Activated T-helper 2 cell treated with anti-CD3 and anti-CD28 coated beads, Interferon-gamma antibody, Interleukin-2, Interleukin-4, amounts not matched to agents 10 μg/mL and 5 μg/mL and 100 μg/mL, durations not matched to agents 14 hours and 24 hours and 36 hours (primary cell): ENCODE measurements at regions not wholly inside any gene's neighbourhood (a gene's known extent, or its start where the extent isn't known, plus 50 kb on each side); places are given as distances from the start of the nearest gene placed in this dataset.
"Not testable (repeated sequence)": the region's sequence is repeated elsewhere in the genome, so short reads cannot be mapped to it uniquely, and the experiment has no call there.

Source experiments
- DNase-seq: peaks from one replicate; pipeline ENCODE4 v3.0.0; 2021; ENCODE audit warnings: low spot score
- H3K27ac Mint-ChIP-seq: one replicate; pipeline ENCODE4 v1.8.0; 2021; ENCODE audit warnings: mixed read lengths
- H3K27me3 Mint-ChIP-seq: one replicate; pipeline ENCODE4 v1.8.0; 2021; ENCODE audit warnings: low read depth, mixed read lengths
- H3K36me3 Mint-ChIP-seq: one replicate; pipeline ENCODE4 v1.8.0; 2021; ENCODE audit warnings: low read depth, mixed read lengths
- H3K4me1 Mint-ChIP-seq: one replicate; pipeline ENCODE4 v1.8.0; 2021; ENCODE audit warnings: low read depth, mixed read lengths
- H3K4me3 Mint-ChIP-seq: one replicate; pipeline ENCODE4 v1.8.0; 2021; ENCODE audit warnings: low read depth, mild to moderate bottlenecking, moderate library complexity, mixed read lengths
- H3K9me3 Mint-ChIP-seq: one replicate; pipeline ENCODE4 v1.8.0; 2021; ENCODE audit warnings: mixed read lengths
- intact Hi-C: fragments of 100-400 bp; cut with micrococcal nuclease; formaldehyde crosslinking; loops from one replicate; pipeline ENCODE4 v1.15.1; 2023

DNA sequence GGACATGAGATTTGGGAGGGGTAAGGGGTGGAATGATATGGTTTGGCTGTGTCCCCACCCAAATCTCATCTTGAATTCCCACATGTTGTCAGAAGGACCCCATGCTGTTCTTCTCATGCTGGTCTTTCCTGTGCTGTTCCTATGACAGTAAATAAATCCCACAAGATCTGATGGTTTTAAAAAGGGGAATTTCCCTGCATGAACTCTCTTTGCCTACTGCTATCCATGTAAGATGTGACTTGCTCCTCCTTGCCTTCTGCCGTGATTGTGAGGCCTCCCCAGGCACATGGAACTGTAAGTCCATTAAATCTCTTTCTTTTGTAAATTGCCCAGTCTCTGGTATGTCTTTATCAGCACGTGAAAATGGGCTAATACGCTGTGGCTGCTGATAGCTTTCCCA, 115.8 kb downstream of the ENC1 start:
- H3K9me3 Mint-ChIP-seq, result peaks cover 24% of the 10 kb centered on the region
- DNase-seq, H3K4me1 Mint-ChIP-seq, H3K27me3 Mint-ChIP-seq, H3K36me3 Mint-ChIP-seq, intact Hi-C loops, H3K27ac Mint-ChIP-seq, H3K4me3 Mint-ChIP-seq: not testable (repeated sequence)

DNA sequence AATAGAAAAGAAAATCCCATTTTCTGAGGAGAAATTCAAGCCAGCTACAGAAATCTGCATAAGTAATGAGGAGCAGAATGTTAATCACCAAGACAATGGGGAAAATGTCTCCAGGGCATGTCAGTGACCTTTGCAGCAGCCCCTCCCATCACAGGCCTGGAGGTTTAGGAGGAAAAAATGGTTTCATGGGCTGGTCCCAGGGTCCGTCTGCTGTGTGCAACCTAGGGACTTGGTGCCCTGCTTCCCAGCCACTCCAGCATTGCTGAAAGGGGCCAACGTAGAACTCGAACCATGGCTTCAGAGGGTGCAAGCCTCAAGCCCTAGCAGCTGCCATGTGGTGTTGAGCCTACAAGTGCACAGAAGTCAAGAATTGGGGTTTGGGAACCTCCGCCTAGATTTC, 116.8 kb downstream of the ENC1 start:
- intact Hi-C loops, H3K27me3 Mint-ChIP-seq, H3K4me3 Mint-ChIP-seq, H3K4me1 Mint-ChIP-seq, DNase-seq, H3K36me3 Mint-ChIP-seq, H3K27ac Mint-ChIP-seq: not testable (repeated sequence)
- H3K9me3 Mint-ChIP-seq, result peaks cover 24% of the 10 kb centered on the region

DNA sequence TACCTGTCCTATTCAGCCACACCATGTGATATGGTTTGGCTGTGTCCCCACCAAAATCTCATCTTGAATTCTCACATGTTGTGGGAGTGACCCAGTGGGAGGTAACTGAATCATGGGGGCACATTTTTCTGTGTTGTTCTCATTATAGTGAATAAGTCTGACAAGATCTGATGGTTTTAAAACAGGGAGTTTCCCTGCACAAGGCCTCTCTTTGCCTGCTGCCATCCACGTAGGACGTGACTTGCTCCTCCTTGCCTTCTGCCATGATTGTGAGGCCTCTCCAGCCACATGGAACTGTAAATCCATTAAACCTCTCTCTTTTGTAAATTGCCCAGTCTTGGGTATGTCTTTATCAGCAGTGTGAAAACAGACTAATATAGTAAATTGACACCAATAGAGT, 117.7 kb downstream of the ENC1 start:
- DNase-seq, H3K27me3 Mint-ChIP-seq, H3K36me3 Mint-ChIP-seq, intact Hi-C loops, H3K27ac Mint-ChIP-seq, H3K4me3 Mint-ChIP-seq, H3K4me1 Mint-ChIP-seq: not testable (repeated sequence)
- peaks cover 24% of the 10 kb centered on the region for H3K9me3 Mint-ChIP-seq

DNA sequence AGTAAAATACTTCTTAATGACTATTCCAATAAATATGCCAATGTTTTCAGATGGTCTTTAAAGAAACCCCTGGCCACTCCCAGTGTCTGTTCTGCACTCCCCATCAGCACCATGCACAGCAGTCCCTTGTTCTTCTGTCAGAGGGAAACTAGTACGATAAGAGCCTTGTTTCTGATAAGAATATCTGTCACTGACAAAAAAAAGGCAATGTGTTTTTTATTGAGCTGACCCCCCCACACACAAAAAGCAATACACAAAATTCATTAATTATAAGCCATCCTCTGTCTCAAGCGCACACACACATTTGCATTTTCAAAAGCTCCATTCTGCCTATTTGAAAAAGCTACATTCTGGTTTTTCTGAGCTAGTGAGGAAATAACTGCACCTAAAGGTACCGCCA, 119.1 kb downstream of the ENC1 start:
- H3K27ac Mint-ChIP-seq, result no peak overlapping the region
- intact Hi-C loops, result no loop called here
- H3K9me3 Mint-ChIP-seq, result peaks cover 24% of the 10 kb centered on the region
- peaks cover under 1% of the 10 kb centered on the region for H3K27me3 Mint-ChIP-seq
- no peaks in the 10 kb centered on the region for H3K36me3 Mint-ChIP-seq
- H3K4me1 Mint-ChIP-seq, result no peaks in the 10 kb centered on the region
- DNase-seq, result no peak
- no peak overlapping the region for H3K4me3 Mint-ChIP-seq

DNA sequence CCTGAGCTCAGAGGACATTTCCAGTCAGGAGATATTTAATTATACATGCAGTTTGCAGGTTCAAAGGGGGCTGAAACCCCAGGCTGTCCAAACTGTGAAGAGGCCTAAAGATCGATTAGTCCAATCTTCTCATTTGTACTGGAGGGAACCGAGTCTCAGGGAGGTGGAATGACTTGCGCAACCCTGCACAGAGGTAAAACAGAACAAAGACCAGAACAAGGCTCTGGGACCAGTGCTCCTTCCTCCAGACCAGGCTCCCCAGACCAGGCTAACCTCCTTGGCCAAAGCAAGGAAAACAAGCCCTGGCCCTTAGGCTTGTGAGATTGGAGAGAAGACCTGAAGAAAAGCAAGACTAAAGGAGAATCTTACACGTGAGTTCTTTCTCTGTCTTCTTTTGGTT, 120.8 kb downstream of the ENC1 start:
- no peaks in the 10 kb centered on the region for H3K36me3 Mint-ChIP-seq
- H3K27ac Mint-ChIP-seq, result no peak overlapping the region
- H3K27me3 Mint-ChIP-seq, result peaks cover 10% of the 10 kb centered on the region
- intact Hi-C loops, result no loop called here
- H3K4me1 Mint-ChIP-seq, result no peaks in the 10 kb centered on the region
- no peak overlapping the region for H3K4me3 Mint-ChIP-seq
- no peak for DNase-seq
- peaks cover 18% of the 10 kb centered on the region for H3K9me3 Mint-ChIP-seq

DNA sequence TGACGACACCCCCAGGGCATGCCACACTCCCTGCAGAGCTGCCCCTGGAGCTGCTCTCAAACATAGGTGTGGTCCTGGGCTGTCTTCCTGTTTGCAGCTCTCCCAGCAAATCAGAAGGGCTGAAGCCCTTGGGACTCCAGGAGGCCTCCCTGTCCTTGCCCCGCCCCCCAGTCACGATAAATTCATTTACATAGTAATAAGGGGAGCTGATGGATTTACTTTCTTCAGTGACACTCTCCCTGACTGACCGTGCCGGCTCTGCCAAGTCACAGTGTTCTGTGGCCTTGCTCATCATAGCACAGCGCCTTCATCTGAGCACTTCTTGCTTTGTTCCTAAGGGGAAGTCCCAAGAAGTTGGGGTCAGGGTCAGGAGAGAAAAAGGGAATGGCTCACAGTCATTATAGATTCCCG, 121.4 kb downstream of the ENC1 start:
- DNase-seq, result no peak
- Mint-ChIP-seq H3K27ac (no peak overlapping the region), H3K4me1 (no peaks in the 10 kb centered on the region), H3K36me3 (no peaks in the 10 kb centered on the region), H3K9me3 (peaks cover 14% of the 10 kb centered on the region), H3K27me3 (peaks cover 14% of the 10 kb centered on the region), H3K4me3 (no peak overlapping the region)
- intact Hi-C loops, result no loop called here

DNA sequence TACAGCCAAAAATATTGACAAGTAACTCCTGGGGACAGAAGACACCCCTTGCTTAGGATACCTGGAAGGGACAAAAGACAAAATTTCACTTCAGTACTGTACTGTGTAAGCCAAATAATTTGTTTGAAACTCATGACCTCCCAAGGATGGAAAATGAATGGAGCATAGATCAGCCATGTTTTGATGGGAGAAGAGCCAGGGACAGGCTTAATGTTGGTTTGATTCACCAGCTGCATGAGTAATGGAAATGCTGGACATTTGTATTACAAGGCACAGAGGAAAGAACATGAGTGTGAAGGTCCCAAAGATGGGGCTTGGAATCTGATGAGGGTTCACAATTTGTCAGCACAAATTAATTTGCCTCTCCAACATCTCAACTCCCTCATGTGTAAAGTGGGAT, 122.8 kb downstream of the ENC1 start:
- intact Hi-C loops, result no loop called here
- Mint-ChIP-seq H3K27ac (no peak overlapping the region), H3K4me3 (no peak overlapping the region), H3K27me3 (peaks cover 16% of the 10 kb centered on the region), H3K36me3 (no peaks in the 10 kb centered on the region), H3K4me1 (no peaks in the 10 kb centered on the region), H3K9me3 (peaks cover 5% of the 10 kb centered on the region)
- DNase-seq, result no peak

DNA sequence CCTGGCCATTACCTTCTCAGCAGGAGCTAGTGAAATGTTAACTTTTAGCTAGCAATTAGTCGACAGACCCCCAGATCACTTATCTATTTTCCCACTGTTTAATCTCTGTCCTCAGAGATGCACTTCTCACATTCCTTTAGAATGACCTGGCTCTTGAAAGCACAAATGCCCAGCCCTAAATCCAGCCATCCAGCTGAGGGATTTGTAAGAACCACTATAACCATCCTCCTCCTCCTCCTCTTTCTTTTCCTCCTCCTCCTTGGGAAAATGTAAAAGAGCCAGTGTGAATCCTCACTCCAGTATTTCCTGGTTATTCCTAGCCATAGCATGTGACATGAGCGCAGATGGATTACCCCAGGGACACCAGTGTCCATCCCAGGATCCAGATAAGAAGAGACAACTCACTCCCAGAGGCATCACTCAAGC, 124.3 kb downstream of the ENC1 start:
- no peak for DNase-seq
- Mint-ChIP-seq H3K4me1 (no peaks in the 10 kb centered on the region), H3K27me3 (peaks cover 16% of the 10 kb centered on the region), H3K4me3 (no peak overlapping the region), H3K27ac (no peak overlapping the region), H3K36me3 (no peaks in the 10 kb centered on the region), H3K9me3 (no peaks in the 10 kb centered on the region)
- intact Hi-C loops, result no loop called here

DNA sequence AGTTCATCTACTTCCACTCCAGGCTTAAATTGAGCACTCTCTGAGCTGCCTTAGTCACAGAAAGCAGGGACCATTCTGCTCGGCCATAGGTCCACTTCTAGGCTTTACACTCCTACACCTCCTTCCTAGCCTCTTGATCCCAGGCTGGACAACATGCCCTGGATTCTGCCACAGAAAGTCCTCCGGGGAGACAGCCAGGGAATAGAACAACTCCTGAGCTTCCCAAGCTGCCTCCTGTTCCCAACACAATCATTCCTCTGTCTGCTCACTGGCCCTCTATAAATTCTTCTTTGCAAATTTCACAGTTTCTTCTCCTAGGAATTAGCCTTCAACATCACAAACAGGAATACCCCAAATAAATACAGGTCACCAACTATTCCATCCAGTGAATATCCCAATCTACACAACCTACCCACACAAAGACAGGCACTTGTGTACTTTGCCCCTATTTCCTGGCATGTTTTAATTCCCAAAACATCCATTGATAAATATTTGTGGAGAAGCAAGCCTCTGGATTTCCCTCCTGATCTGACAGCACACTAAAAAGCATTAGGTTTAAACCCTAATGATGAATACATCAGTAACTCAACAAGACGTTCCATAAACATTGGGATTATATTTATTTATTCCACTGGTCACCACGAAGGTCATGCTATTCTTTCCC, 125.5 kb downstream of the ENC1 start:
- no peak overlapping the region for H3K27ac Mint-ChIP-seq
- peaks cover 23% of the 10 kb centered on the region for H3K27me3 Mint-ChIP-seq
- no peaks in the 10 kb centered on the region for H3K36me3 Mint-ChIP-seq
- intact Hi-C loops, result no loop called here
- DNase-seq, result no peak
- H3K4me1 Mint-ChIP-seq, result no peaks in the 10 kb centered on the region
- H3K9me3 Mint-ChIP-seq, result no peaks in the 10 kb centered on the region
- no peak overlapping the region for H3K4me3 Mint-ChIP-seq

DNA sequence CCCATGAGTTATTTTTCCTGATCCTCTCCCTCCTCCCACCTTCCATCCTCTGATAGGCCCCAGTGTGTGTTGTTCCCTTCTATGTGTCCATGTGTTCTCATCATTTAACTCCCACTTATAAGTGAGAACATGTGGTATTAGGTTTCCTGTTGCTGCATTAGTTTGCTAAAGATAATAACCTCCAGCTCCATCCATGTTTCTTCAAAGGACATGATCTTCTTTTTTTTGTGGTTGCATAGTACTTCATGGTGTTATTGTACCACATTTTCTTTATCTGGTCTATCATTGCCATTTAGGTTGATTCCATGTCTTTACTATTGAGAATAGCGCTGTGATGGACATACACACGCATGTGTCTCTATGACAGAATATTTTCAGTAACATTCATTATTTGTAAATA, 128.8 kb downstream of the ENC1 start:
- intact Hi-C loops, H3K36me3 Mint-ChIP-seq, H3K4me1 Mint-ChIP-seq, DNase-seq, H3K4me3 Mint-ChIP-seq, H3K9me3 Mint-ChIP-seq, H3K27ac Mint-ChIP-seq: not testable (repeated sequence)
- peaks cover 25% of the 10 kb centered on the region for H3K27me3 Mint-ChIP-seq

DNA sequence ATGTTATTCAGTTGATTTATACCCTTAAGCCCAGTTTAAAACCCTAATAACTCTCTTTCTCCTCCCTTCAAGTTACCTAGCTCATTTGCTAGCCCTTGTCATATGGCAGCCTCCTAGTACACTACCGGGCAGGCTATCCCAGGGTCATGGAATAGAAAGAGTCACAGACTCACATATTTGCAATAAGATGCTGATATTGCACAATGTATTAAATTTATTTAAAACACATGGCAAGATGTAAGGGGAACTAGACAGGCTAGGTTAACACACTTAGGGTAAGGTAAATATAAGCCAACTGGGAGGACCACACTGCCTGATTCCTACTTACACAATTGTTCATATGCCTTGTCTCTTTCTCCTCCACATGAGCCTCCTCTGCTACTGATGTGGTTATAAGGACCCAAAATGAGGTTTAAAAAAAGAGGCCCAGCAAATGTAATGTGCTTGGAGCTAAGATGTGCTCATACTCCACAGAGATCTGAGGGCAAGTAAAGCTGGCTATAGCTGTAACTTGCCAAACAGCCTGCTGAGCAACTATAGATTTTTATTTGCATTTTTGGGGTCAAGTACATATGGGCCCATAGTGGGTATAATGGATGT, 130.0 kb downstream of the ENC1 start:
- Mint-ChIP-seq H3K4me1 (no peaks in the 10 kb centered on the region), H3K27me3 (peaks cover 19% of the 10 kb centered on the region), H3K27ac (no peak overlapping the region)

DNA sequence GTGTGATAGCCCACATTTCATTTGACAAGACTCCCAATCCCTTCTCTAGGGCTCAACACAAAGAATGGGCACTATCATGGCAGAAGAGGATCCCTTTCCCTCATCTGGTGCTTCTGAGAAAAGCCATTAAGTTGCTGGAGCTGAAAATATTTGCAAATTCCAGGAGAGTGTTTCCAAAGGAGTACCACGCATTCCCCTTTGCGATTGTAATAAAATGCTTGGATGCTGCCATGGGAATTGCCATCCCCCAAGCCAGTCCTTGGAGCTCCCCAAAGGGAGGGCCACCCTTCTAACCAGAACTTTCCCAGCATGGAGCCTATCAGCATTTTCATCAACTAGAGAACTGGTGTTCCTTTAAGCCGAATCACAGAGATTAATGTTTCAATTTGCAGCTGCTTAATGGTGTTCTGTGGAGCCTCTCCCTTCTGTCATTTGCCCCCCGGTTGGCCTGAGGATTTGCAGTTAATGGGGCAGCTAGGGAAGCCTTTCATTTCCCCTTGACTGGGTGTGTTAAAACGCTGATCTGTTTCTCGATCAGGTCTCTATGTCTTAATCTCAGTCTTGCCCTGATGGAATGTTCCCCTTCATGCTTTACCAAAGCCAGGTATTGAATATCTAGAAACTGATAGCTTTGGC, 133.0 kb downstream of the ENC1 start:
- no peak overlapping the region for H3K4me3 Mint-ChIP-seq
- H3K27ac Mint-ChIP-seq, result no peak overlapping the region
- no peaks in the 10 kb centered on the region for H3K9me3 Mint-ChIP-seq
- DNase-seq, result no peak
- no peaks in the 10 kb centered on the region for H3K36me3 Mint-ChIP-seq
- H3K4me1 Mint-ChIP-seq, result no peaks in the 10 kb centered on the region
- intact Hi-C loops, result no loop called here
- peaks cover 11% of the 10 kb centered on the region for H3K27me3 Mint-ChIP-seq

More for the DNA sequence above, 130.0 kb downstream of the ENC1 start:
- intact Hi-C loops, result no loop called here
- no peaks in the 10 kb centered on the region for H3K36me3 Mint-ChIP-seq
- DNase-seq, result no peak
- no peak overlapping the region for H3K4me3 Mint-ChIP-seq
- no peaks in the 10 kb centered on the region for H3K9me3 Mint-ChIP-seq

DNA sequence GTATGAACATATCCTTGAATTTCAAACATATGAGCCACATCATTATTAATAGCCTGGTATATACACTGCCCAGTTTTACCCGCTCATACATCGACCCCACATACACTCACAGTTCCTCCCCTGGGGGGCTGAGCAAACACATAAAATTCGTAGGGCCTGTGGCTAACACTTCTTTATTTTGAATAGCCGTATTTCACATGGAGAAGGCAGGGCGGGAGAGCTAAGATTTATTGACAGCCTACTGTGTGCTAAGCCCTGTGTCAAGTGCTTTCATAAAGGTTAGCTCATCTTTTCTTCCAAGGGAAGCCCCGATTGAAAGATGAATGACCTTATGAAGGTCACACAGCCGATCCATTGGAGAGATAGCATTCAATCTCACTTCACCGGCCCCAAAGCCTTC, 134.4 kb downstream of the ENC1 start:
- H3K4me3 Mint-ChIP-seq, result no peak overlapping the region

More for the DNA sequence above, 134.4 kb downstream of the ENC1 start:
- Mint-ChIP-seq H3K9me3 (no peaks in the 10 kb centered on the region), H3K4me1 (no peaks in the 10 kb centered on the region), H3K27me3 (peaks cover 10% of the 10 kb centered on the region), H3K27ac (no peak overlapping the region), H3K36me3 (no peaks in the 10 kb centered on the region)
- no peak for DNase-seq
- intact Hi-C loops, result no loop called here
